H9 (cell line): ENCODE measurements at regions not wholly inside any gene's neighbourhood (a gene's known extent, or its start where the extent isn't known, plus 50 kb on each side); places are given as distances from the start of the nearest gene placed in this dataset.

Experiments
- DNase-seq: peaks from one replicate; pipeline ENCODE4 v3.0.0-alpha.2; 2017
- H2AFZ ChIP-seq: one replicate; pipeline ENCODE4 v1.6.1; 2013; ENCODE audit warnings: mild to moderate bottlenecking, low read length, control low read depth, moderate library complexity
- H2AK5ac ChIP-seq: 2 replicates; pipeline ENCODE4 v1.6.1; 2013; ENCODE audit warnings: low read length, control low read depth, mixed read lengths; ENCODE audit not compliant: insufficient read length
- H2BK120ac ChIP-seq: one replicate; pipeline ENCODE4 v1.6.1; 2013; ENCODE audit warnings: low read depth, mild to moderate bottlenecking, low read length, control low read depth, inconsistent platforms; ENCODE audit not compliant: poor library complexity, severe bottlenecking
- H2BK12ac ChIP-seq: 2 replicates; pipeline ENCODE4 v1.6.1; 2013; ENCODE audit warnings: low read length, control low read depth, mixed read lengths, low read depth; ENCODE audit not compliant: insufficient read length
- H2BK15ac ChIP-seq: 2 replicates; pipeline ENCODE4 v1.6.1; 2013; ENCODE audit warnings: low read depth, low read length, control low read depth
- H2BK20ac ChIP-seq: one replicate; pipeline ENCODE4 v1.6.1; 2013; ENCODE audit warnings: low read depth, mild to moderate bottlenecking, low read length, control low read depth, inconsistent platforms; ENCODE audit not compliant: poor library complexity, severe bottlenecking
- H2BK5ac ChIP-seq: 2 replicates; pipeline ENCODE4 v1.6.1; 2013; ENCODE audit warnings: low read length, control low read depth, mixed read lengths; ENCODE audit not compliant: insufficient read length
- H3K14ac ChIP-seq: 2 replicates; pipeline ENCODE4 v1.6.1; 2013; ENCODE audit warnings: low read length, control low read depth; ENCODE audit not compliant: insufficient read depth
- H3K18ac ChIP-seq: 2 replicates; pipeline ENCODE4 v1.6.1; 2013; ENCODE audit warnings: low read depth, mild to moderate bottlenecking, mixed read lengths, low read length, control low read depth; ENCODE audit not compliant: insufficient read length
- H3K23ac ChIP-seq: 2 replicates; pipeline ENCODE4 v1.6.1; 2013; ENCODE audit warnings: low read length, control low read depth, mixed read lengths, low read depth; ENCODE audit not compliant: insufficient read length
- H3K23me2 ChIP-seq: 2 replicates; pipeline ENCODE4 v1.6.1; 2013; ENCODE audit warnings: low read depth, mild to moderate bottlenecking, mixed read lengths, low read length, control low read depth; ENCODE audit not compliant: insufficient read length, poor library complexity, severe bottlenecking
- H3K27ac ChIP-seq: 2 replicates; pipeline ENCODE4 v1.5.1; 2013; ENCODE audit warnings: low read length, control low read depth, mixed read lengths, low read depth; ENCODE audit not compliant: insufficient read length
- H3K27me3 ChIP-seq: 2 replicates; pipeline ENCODE4 v1.6.1; 2013; ENCODE audit warnings: low read length, control low read depth, inconsistent platforms; ENCODE audit not compliant: insufficient read depth
- H3K4ac ChIP-seq: 2 replicates; pipeline ENCODE4 v1.6.1; 2013; ENCODE audit warnings: low read depth, mild to moderate bottlenecking, control low read depth, inconsistent platforms, low read length, moderate library complexity
- H3K4me1 ChIP-seq: 2 replicates; pipeline ENCODE4 v1.6.1; 2013; ENCODE audit warnings: low read length, control low read depth, inconsistent platforms; ENCODE audit not compliant: insufficient read depth
- H3K4me2 ChIP-seq: 2 replicates; pipeline ENCODE4 v1.6.1; 2013; ENCODE audit warnings: low read length, control low read depth, mixed read lengths; ENCODE audit not compliant: insufficient read length, insufficient read depth
- H3K56ac ChIP-seq: 2 replicates; pipeline ENCODE4 v1.6.1; 2013; ENCODE audit warnings: low read depth, mild to moderate bottlenecking, mixed read lengths, low read length, control low read depth; ENCODE audit not compliant: insufficient read length
- H3K79me1 ChIP-seq: 2 replicates; pipeline ENCODE4 v1.6.1; 2013; ENCODE audit warnings: low read depth, mild to moderate bottlenecking, moderate library complexity, low read length, control low read depth, inconsistent platforms; ENCODE audit not compliant: insufficient read depth, poor library complexity, severe bottlenecking
- H3K79me2 ChIP-seq: 2 replicates; pipeline ENCODE4 v1.6.1; 2013; ENCODE audit warnings: low read length, control low read depth, inconsistent platforms; ENCODE audit not compliant: insufficient read depth
- H3K9ac ChIP-seq: 2 replicates; pipeline ENCODE4 v1.6.1; 2013; ENCODE audit warnings: low read length, control low read depth, mixed read lengths; ENCODE audit not compliant: insufficient read length; ENCODE audit errors: extremely low read depth
- H3K9me3 ChIP-seq: one replicate; pipeline ENCODE4 v1.6.1; 2013; ENCODE audit warnings: low read depth, low read length, inconsistent platforms; ENCODE audit not compliant: control insufficient read depth
- H3T11ph ChIP-seq: one replicate; pipeline ENCODE4 v1.6.1; 2013; ENCODE audit warnings: mild to moderate bottlenecking, low read length, control low read depth, inconsistent platforms
- H4K20me1 ChIP-seq: one replicate; pipeline ENCODE4 v1.6.1; 2013; ENCODE audit not compliant: control insufficient read depth, insufficient read length, insufficient read depth
- H4K5ac ChIP-seq: 2 replicates; pipeline ENCODE4 v1.6.1; 2013; ENCODE audit warnings: low read depth, mild to moderate bottlenecking, mixed read lengths, low read length, control low read depth; ENCODE audit not compliant: insufficient read length
- H4K8ac ChIP-seq: replicated peaks from 2 replicates; pipeline ENCODE4 v1.6.1; 2013; ENCODE audit warnings: low read length, control low read depth, mixed read lengths, low read depth; ENCODE audit not compliant: insufficient read length
- H4K91ac ChIP-seq: 2 replicates; pipeline ENCODE4 v1.6.1; 2013; ENCODE audit warnings: low read depth, mild to moderate bottlenecking, moderate library complexity, mixed read lengths, low read length, control low read depth; ENCODE audit not compliant: insufficient read length
- H3K27ac Mint-ChIP-seq, 3 experiments: 2 replicates in 2 of 3; 3 replicates in 1 of 3; pipeline ENCODE4 v1.8.0; 2020 to 2021; ENCODE audit warnings: mixed read lengths in 3 of 3, mild to moderate bottlenecking in 1 of 3, moderate library complexity in 1 of 3
- H3K27me3 Mint-ChIP-seq: 2 replicates; pipeline ENCODE4 v1.8.0; 2021; ENCODE audit warnings: low read depth, mild to moderate bottlenecking, moderate library complexity, mixed read lengths
- H3K36me3 Mint-ChIP-seq, 3 experiments: 2 replicates in 2 of 3; 3 replicates in 1 of 3; pipeline ENCODE4 v1.8.0; 2020 to 2021; ENCODE audit warnings: low read depth in 3 of 3, mixed read lengths in 3 of 3; ENCODE audit not compliant: insufficient read depth in 1 of 3
- H3K4me1 Mint-ChIP-seq, 2 experiments: 2 replicates each; pipeline ENCODE4 v1.8.0; 2020; ENCODE audit warnings: mixed read lengths in 2 of 2
- H3K4me3 Mint-ChIP-seq, 2 experiments: 2 replicates in 1 of 2; 3 replicates in 1 of 2; pipeline ENCODE4 v1.8.0; 2020 to 2021; ENCODE audit warnings: mild to moderate bottlenecking in 2 of 2, mixed read lengths in 2 of 2, moderate library complexity in 1 of 2
- H3K9me3 Mint-ChIP-seq, 2 experiments: 2 replicates in 1 of 2; 3 replicates in 1 of 2; pipeline ENCODE4 v1.8.0; 2020; ENCODE audit warnings: mild to moderate bottlenecking in 2 of 2, mixed read lengths in 2 of 2, moderate library complexity in 1 of 2
- WGBS: extraction: QIAGEN DNeasy Blood & Tissue Kit; methylation state at CpG from one replicate; pipeline ENCODE4 v1.1.7; 2013; ENCODE audit warnings: missing lambda C conversion rate, low lambda C conversion rate, mixed read lengths; ENCODE audit not compliant: insufficient read length; ENCODE audit errors: extremely low coverage; 5-methylcytosine and 5-hydroxymethylcytosine counted together
- TF ChIP-seq, protein P1 (sequence below): fragments of 200-600 bp; sonication (generic); conservative IDR thresholded peaks from 3 replicates; pipeline ENCODE4 v1.8.0; 2021; ENCODE audit warnings: antibody characterized with exemption, mild to moderate bottlenecking

DNA sequence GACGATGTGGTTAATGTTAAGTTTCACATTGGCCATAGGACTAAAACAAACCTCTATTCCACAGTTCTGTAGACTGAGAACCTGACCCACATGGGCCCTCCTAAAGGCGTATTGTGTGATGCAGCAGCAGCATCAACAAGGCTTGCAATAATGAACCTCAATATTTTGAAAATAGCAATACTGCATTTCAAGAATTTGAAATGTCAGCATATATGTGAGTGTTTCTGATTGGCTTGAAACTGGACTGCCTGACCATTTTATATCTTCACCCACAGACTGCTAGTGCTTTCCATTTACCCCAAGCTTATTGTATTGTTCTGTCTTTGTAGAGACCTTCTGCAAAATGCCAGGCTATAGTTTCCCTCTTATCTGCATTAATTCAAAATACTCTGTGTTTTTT, 1122.3 kb downstream of the IGSF11 start:
- H3K27me3 ChIP-seq: no peaks in the 10 kb centered on the region
- H4K20me1 ChIP-seq: no peaks in the 10 kb centered on the region
- H2BK120ac ChIP-seq: no peak overlapping the region
- no peaks in the 10 kb centered on the region for H3K9me3 Mint-ChIP-seq
- no peaks in the 10 kb centered on the region for H3K36me3 Mint-ChIP-seq
- no peak overlapping the region for H2BK20ac ChIP-seq
- no peak overlapping the region for H2BK15ac ChIP-seq
- H2BK5ac ChIP-seq: no peak overlapping the region
- no peaks in the 10 kb centered on the region for H3K9me3 ChIP-seq
- no peak overlapping the region for H3K27ac ChIP-seq
- H3K4me3 Mint-ChIP-seq: no peak overlapping the region
- no peak overlapping the region for H3T11ph ChIP-seq
- no peak overlapping the region for H3K18ac ChIP-seq
- no CpG with 5 or more reads among the region's 2 CpGs for WGBS
- H2AFZ ChIP-seq: no peak overlapping the region
- H3K27me3 Mint-ChIP-seq: no peaks in the 10 kb centered on the region
- TF ChIP-seq, protein P1, sequence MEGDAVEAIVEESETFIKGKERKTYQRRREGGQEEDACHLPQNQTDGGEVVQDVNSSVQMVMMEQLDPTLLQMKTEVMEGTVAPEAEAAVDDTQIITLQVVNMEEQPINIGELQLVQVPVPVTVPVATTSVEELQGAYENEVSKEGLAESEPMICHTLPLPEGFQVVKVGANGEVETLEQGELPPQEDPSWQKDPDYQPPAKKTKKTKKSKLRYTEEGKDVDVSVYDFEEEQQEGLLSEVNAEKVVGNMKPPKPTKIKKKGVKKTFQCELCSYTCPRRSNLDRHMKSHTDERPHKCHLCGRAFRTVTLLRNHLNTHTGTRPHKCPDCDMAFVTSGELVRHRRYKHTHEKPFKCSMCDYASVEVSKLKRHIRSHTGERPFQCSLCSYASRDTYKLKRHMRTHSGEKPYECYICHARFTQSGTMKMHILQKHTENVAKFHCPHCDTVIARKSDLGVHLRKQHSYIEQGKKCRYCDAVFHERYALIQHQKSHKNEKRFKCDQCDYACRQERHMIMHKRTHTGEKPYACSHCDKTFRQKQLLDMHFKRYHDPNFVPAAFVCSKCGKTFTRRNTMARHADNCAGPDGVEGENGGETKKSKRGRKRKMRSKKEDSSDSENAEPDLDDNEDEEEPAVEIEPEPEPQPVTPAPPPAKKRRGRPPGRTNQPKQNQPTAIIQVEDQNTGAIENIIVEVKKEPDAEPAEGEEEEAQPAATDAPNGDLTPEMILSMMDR: no peak
- no peak for DNase-seq
- H2BK12ac ChIP-seq: no peak overlapping the region
- H3K27ac Mint-ChIP-seq: no peak overlapping the region
- H3K9ac ChIP-seq: no peak overlapping the region
- H4K5ac ChIP-seq: no peak overlapping the region
- no peak overlapping the region for H3K4ac ChIP-seq
- H3K79me2 ChIP-seq: no peaks in the 10 kb centered on the region
- no peak overlapping the region for H3K23ac ChIP-seq
- H4K91ac ChIP-seq: no peak overlapping the region
- H3K14ac ChIP-seq: no peak overlapping the region
- H3K79me1 ChIP-seq: no peaks in the 10 kb centered on the region
- peaks cover 6% of the 10 kb centered on the region for H3K4me1 ChIP-seq
- no peak overlapping the region for H4K8ac ChIP-seq
- peaks cover 10 to 11% of the 10 kb centered on the region in 2 experiments for H3K4me1 Mint-ChIP-seq
- no peak overlapping the region for H3K56ac ChIP-seq
- no peak overlapping the region for H3K4me2 ChIP-seq
- no peak overlapping the region for H2AK5ac ChIP-seq
- no peaks in the 10 kb centered on the region for H3K23me2 ChIP-seq
